Retina (tissue), 1 donor: ENCODE measurements at regions not wholly inside any gene's neighbourhood (a gene's known extent, or its start where the extent isn't known, plus 50 kb on each side); places are given as distances from the start of the nearest gene placed in this dataset.
A peak's percentile ranks its signal among the peaks of the same experiment; 100 is the strongest.

Experiments used
- DNase-seq: peaks from one replicate; pipeline ENCODE4 v3.0.0-alpha.2; 2016

- no peak for DNase-seq
Measured at GRCh38 chr13:111503376-111503775, 182.9 kb downstream of the TEX29 start.

GRCh38 chr13:111503905-111504695 is 183.7 kb downstream of the TEX29 start:
- no peak for DNase-seq

- peak; percentile 66 for DNase-seq
Measured at GRCh38 chr13:111505175-111505777, 184.8 kb downstream of the TEX29 start.

- DNase-seq, result no peak
Measured at GRCh38 chr13:111506125-111506524, 185.7 kb downstream of the TEX29 start.

- no peak for DNase-seq
Measured at GRCh38 chr13:111506621-111507020, 186.2 kb downstream of the TEX29 start.

GRCh38 chr13:111508164-111508870 is 187.9 kb downstream of the TEX29 start:
- DNase-seq, result no peak

- no peak for DNase-seq
Measured at GRCh38 chr13:111508902-111509509, 188.6 kb downstream of the TEX29 start.

GRCh38 chr13:111510502-111511218 is 190.2 kb downstream of the TEX29 start:
- no peak for DNase-seq

- DNase-seq, result no peak
Measured at GRCh38 chr13:111511219-111511732, 190.8 kb downstream of the TEX29 start.

- no peak for DNase-seq
Measured at GRCh38 chr13:111511805-111512504, 191.5 kb downstream of the TEX29 start.

GRCh38 chr13:111512707-111513106 is 192.3 kb downstream of the TEX29 start:
- DNase-seq, result no peak

GRCh38 chr13:111513766-111514609 is 193.5 kb downstream of the TEX29 start:
- DNase-seq, result no peak

- DNase-seq, result no peak
Measured at GRCh38 chr13:111514610-111515306, 194.3 kb downstream of the TEX29 start.

- DNase-seq, result no peak
Measured at GRCh38 chr13:111515307-111515617, 194.8 kb downstream of the TEX29 start.

GRCh38 chr13:111515635-111516034 is 195.2 kb downstream of the TEX29 start:
- DNase-seq, result no peak

GRCh38 chr13:111516712-111517640 is 196.5 kb downstream of the TEX29 start:
- DNase-seq, result no peak

GRCh38 chr13:111517641-111518010 is 197.2 kb downstream of the TEX29 start:
- no peak for DNase-seq

GRCh38 chr13:111518161-111518792 is 197.8 kb downstream of the TEX29 start:
- no peak for DNase-seq

GRCh38 chr13:111519041-111519440 is 198.6 kb downstream of the TEX29 start:
- no peak for DNase-seq
